AG20443 (cell line): ENCODE measurements at regions not wholly inside any gene's neighbourhood (a gene's known extent, or its start where the extent isn't known, plus 50 kb on each side); places are given as distances from the start of the nearest gene placed in this dataset.

Source experiments
- DNase-seq: peaks from one replicate; pipeline ENCODE4 v3.0.0; 2012; ENCODE audit warnings: low spot score, mixed read lengths

DNA sequence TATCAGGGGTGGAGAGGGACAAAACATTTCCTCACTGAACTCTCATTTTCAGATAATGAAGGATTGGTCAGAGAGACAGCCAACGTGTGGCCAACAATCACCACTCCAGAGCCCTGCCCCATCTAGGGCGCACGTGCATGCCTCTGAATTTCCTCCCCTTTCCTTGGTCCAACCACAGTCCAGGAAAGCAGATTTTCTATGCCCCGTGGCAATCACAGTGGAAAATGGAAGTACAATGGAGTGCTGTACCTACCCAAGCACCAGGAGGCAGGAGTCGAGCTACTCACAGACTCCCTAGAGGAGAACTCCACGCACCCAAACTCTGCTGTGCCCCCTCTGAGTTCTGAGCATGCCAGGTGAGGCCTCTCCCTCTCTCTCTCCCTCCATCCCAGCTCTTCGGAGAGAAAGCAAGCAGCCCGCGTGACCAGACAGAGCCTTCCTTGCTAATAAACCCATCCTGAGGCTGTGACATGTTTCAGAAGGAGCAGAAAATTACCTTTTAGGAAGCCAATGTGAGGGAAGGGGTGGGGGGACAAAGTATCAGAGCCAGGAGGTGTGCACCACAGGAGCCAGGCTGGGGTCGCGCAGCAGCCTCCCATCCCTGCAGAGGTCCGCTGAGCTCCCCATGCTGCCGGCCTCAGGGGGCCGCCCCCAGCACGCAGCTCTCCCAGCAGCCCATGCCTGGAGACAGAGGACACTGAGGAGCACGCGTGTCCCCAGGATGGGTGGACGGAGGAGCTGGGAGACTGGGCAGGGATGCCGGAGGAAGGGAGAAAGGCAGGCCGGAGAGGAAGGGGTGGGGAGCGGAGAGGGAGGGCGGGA, 73.4 kb downstream of the PITPNM2 start:
- no peak for DNase-seq

DNA sequence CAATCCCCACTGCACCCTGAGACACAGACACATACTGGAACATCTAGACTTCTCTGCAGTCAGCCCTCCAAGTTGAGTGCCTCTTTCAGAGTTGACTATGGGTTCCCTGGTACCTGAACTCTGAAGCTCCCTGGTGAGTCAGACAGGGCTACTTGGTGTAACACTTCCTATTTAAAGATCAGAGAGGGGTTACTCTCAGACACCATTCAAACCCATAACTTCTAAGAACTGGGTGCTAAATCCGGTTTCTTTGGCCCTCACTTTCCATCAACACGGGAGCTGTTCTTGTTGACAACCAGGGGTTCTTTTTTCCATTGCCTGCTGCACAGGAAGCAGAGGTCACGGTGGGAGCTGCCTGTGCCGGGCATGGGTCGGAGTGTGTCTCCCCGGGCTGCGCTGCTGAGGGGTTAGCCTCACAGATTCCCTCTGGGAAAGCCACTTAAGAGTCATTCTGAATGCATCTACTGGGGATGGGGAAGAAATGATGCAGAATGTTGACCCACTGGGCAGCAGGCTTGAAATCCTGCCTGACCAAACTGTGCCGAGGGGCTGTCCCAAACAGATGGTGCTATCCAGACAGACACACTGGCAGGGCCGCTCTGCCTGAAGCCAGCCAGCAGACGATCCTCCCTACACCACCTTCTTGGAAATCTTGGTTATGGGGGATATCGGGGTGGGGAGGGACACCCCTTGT, 74.1 kb downstream of the PITPNM2 start:
- no peak for DNase-seq

DNA sequence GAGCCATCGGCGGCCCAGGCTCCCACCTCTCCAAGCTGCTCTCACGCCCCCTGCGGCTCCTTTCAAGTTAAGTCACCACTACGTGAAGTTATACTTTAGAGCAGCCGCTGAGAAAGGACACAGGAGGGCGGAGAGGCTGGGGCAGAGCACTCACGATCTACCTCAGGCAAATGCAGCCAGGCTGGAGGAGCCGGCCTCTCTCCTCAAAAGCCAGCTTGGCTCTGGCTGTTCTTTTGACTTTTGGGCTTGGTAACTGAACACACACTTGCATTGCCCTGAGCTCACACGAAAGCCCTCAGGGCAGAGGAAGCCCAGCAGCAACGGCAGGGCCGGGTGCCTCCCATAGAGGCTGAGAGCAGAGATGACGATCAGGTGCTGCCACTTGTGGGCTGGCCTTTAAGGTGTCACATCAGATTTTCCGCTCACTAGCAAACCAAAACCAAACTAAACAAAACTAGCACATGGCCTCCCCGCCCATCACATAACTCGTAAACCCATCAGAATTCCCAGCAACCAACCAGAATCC, 75.2 kb downstream of the PITPNM2 start:
- no peak for DNase-seq

DNA sequence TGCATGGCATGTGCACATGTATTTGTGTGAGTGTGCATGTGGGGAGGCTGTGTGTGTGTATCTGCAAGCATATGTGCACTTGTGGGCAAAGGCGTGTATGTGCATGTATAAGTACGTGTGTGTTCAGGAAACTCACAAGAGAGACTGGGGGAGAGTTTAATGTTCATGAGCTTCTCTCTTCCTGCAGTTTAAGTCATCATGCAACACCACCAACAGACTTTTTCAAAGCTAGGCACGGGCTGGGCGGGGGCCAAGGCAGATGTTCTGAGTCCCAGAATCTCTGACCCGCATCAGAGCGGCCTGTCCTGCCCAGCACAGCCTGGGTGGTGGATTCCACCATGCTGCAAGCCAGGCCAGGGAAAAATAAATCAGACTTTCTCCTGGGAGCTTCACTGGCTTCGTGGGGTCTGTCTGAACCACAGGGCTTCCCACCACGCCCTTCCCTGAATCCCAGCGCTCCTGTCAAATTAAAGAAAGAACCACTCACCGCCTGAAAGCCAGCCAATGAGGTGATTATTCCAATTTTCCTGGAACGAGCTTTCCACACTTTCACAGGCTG, 75.7 kb downstream of the PITPNM2 start:
- no peak for DNase-seq

DNA sequence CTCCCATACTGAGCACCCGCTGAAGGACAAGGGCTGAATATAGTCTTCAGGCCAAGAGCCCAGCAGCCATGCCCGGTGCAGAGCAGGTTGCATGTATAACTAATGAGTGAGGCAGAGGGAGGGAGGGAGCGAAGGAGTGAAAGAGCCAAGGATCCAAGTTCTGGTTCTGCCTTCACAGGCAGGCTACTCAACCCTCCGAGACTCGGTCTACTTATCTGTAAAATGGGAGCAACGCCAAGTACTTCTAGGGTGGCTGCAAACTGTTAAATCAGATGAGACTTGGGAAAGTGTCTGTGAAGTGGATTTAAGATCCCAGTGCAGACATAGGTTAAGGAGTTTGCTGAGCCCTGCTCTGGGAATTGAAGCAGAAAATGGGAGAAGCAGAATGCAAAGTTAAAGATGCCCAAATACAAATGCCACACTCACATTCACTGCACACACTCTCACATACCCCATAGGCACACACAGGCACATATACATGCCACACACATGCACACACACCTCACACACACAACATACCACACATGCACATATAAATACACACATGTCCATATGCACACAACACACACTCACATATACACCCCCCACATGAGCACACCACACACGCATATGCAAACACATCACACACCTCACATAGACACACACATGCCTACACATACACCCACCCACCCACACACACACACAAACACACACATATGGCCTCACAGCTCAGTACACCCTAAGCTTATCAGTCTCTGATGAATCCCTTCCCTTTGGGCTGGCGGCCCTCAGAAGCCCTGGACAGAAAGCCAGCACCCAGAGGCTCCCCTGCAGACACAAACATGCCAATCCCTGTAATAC, 76.7 kb downstream of the PITPNM2 start:
- no peak for DNase-seq

DNA sequence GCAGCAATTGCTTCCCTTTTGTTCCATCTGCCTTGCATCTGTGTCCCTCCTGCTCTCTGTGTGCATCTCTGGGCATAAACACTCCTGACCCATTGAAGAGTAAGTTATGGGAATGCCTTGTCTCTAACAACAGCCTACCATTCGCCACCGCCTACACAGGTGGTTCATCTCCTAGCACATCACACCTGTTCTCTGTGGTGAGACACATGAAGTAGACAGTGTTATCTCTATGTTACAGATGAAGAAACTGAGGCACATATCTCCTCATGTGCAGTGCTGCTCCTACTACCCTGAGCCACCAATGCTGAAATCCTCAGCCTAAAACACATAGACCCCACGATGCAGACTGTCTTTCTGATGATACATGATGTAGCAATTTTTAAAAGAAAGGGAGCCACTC, 77.6 kb downstream of the PITPNM2 start:
- no peak for DNase-seq

DNA sequence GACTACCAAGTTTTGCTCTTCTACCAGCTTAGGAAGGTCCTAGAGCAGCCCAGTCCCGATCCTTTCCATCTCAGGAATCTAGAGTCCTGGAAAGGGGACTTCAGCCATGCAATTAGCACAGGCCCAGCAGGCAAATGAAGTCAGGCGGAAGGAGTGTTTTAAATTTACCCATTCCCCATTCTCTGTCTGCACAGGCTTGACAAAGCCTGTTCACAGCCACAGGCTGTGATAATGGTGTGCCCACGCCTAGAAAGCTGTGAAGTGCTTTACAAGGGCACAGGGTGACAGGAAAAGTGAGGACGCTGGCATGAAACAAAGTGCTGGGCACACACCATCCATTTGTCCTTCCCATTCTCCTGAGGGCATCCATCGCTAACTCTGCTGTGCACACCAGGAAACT, 79.0 kb downstream of the PITPNM2 start:
- no peak for DNase-seq

DNA sequence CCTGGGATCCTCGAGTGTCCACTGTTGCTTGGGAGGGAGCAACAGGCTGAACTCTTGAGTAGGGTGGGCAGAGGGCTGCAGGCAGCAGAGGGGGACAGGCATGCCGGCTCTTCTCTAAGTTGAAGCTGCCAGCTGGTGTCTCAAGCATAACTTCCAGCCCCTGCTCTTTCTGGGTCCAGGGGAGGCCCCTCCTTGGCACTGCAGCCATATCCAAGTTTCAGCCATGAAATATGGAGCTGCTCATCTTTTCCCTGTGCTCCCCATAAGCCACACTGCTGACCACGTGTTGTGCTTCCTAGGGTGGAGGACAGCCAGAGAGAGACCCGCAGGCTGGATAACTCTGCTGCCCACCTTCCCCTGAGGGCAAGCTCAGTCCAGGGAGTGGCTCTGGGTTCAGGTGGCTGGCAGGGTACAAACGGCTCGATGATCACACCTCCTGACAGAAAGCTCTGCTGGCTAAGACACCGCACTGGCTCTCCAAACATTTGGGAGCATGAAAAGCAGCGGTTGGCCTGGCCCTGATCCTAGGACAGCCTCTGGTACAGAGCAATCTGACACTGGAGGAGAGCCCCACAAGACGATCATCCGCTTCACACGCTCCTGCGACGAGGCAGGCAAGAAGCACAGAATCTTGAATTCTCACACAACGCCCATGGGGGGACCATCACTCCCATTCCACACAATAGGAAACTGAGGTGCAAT, 79.6 kb downstream of the PITPNM2 start:
- peak; percentile 40 for DNase-seq

DNA sequence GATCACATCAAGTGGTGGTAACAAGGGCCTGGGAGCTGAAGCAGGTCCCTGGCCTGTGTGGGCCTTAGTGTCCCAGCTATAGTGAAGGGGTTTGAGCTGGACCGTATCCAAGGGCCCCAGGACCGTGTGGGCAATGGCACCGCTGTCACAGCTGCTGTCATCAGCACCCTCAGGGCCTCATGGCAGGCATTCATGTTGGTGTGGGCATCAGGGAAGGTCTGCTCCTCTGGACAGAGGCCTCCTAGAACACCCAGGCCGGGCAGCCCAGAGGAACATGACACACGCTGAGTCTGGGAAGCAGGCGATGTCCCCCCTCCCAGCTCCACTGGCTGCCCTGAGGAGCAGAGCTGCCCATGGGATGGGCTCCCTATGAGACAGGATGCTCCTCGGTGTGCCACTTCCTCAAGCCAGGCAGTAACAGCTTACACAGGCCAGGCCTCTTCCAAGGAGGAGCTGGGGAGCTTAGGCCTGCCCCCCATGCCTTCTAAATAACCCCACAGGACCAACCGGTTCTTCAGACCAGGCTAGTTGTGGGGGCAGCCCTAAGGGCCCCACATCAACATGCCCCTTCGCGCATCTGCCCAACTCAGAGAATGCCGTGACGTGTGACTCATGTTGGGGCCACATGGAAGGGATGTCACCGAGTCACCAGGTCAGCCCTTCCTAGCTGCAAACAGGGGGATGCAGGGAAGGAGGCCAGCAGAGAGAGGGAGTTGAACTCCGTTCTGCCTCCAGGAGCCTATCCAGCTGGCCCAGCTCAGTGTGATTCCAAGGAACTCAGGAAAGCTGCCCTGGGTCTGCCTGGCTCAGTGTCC, 80.4 kb downstream of the PITPNM2 start:
- DNase-seq: no peak

DNA sequence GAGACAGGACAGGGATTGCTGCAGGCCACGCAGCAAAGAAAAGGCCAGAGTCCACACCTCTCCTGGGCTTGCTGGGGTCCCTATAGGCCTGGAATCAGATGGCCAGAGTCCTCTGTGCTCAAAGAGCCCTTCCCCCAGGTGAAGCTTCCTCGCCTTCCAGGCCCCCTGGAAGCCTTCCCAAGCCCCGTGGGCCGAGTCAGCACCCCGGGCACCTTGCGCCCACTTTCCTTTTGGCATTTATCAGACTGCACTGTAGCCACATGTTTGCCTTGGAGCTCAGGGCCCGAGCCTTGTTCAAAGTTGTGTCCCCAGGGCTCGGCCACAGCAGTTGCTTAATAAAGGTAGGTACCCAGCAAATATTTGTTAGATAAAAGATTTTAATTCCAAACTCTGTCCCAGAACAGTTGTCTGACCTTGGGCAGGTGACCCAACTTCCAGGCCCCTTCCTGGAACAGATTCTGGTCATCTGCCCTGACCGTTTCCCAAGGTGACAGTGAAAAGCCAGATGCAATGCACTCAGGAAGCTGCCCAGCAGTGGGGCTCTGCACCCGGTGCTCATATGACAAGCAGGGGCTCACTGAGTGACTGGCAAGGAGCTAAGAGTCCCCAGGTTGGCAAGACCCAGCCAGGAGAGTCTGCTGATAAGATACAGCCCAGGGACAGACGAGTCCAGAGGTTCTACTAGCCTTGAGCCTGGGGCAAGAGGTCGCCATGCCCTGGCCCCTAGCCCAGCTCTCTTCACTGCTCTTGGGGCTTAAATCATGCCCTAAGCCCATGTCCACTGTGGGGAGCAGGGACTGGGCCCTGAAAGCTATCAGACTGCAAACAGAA, 81.2 kb downstream of the PITPNM2 start:
- no peak for DNase-seq

DNA sequence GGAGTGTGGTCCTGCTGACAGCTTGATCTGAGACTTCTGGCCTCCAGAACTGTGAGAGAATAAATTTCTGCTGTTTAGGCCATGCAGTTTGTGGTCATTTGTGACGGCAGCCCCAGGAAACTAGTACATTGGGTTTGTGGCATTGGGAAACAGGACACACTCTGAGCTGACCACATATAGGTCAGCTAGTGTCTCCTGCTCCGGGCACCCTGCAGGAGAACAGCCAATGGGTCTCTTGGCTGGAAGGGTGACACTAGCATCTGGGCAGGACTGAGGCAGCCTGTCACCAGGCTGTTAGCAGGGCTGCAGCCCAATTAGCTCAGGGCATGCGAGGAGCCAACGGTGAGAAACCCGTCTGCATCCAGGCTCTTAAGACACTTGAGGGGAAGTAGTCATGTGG, 83.2 kb downstream of the PITPNM2 start:
- no peak for DNase-seq

DNA sequence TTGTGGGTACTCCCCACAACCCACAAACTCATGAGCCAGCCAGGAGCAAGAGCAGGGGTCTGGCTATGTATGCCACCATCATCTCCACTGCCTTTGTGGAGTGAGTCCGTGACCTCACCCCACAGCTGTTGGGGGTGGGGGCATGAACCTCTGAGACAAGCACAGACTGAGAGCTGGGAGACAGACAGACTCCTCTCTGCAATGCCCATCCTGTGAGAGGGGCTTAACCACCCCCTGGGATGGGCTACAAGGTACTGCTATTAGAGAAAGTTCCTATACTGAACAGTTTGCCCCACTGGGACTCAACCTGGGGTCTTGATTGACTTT, 84.5 kb downstream of the PITPNM2 start:
- no peak for DNase-seq

DNA sequence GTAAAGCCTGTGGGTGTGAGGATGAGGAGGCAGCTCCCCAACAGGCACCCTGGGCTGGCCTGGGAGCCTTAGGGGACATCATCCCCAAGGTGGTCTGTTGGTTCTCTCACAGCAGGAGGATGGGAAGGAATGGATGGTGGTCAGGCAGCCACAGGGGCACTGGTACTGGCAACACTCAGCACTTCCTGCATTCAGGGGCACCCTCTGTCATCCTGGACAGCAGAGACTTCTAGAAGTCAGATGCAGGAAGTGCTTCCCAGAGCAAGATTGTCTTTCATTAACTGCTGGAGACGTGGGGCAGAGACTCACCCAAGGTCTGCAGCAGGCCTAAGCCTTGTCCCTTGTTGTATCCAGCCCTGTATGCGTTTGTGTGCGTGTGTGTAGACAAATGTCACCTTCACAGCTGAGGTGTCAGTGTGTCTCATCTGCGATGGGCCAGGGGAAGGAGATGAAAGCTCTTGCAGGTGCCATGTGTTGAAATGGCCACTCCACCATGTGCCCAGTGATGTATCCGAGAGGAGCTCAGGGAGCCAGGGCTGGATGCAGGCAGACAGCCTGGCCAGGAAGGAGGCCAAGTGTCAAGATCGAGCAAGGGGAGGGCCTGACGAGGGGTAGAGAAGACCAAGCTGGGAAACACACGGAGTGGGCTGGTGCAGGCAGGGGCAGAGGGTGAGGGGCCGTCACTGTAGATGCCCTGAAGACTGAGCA, 85.1 kb downstream of the PITPNM2 start:
- no peak for DNase-seq

DNA sequence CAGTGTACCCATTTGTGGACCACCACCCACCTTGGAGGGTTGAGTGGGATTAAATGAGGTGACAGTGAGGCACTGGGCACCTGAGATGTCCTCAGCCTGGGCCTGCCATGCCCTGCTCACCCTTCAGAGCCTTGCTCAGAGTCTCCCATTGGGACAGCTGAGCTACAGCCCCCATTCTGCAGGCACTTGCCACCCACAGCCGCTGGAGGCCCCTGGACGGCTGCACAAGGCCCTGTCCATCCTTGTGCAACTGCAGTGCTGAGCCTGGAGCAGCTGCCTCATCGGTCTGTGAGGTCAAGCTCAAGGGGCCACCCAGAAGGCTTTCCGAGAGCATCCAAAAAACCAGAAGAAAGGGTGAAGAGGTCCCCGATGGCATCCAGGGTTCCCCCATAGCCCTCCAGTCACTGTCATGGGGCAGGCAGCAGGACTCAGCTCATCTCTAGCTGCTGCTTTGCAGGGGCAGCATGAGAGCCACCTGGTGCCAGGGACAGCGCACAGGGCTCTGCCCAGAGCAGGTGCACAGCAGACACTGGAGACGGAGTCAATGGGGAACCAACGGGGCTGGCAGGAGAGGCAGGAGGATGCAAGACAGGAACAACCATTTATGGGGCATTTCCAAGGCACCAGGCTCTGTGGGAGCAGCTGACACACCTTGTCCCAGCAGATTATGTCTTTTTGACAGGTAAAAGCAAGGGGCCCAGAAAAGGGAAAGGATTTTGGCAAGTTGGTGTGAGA, 84.6 kb downstream of the ARL6IP4 start:
- DNase-seq: no peak

DNA sequence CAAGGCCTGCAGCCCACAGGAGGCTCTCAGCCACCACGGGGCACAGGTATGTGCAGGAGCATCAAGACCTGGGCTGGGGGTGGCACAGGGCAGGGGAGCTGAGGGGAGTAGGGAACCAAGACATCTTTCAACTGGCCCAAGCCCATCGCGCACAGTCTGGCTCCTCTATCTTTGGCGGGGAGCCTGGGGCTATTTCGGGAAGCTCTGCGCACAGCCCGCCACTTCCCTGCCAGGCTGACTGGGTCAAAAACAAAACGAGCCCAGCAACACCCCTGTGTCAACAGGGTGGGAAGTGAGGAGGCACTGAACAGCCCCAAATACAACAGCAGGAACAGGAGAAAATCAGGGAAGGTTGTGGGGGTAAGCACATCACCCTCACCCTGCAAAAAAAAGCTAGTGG, 83.9 kb downstream of the ARL6IP4 start:
- DNase-seq: no peak

DNA sequence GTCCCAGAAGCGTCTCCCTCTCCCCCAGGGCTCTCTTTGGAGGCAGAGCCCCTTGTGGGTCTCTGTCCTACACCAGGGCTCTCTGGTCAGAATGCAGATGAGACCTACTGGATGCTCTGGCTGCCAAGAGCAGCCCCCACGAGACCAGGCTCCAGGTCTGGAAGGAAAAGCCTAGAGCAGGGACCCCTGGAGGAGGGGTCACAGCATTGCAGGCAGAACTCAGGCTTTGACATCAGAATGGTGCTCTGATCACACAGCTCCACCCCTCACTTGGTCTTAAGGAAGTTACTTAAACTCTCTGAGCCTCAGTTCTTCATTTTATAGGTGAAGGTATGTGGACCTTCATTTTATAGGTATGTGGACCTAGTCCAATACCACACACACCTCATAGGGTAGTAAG, 83.1 kb downstream of the ARL6IP4 start:
- DNase-seq: peak; percentile 34

DNA sequence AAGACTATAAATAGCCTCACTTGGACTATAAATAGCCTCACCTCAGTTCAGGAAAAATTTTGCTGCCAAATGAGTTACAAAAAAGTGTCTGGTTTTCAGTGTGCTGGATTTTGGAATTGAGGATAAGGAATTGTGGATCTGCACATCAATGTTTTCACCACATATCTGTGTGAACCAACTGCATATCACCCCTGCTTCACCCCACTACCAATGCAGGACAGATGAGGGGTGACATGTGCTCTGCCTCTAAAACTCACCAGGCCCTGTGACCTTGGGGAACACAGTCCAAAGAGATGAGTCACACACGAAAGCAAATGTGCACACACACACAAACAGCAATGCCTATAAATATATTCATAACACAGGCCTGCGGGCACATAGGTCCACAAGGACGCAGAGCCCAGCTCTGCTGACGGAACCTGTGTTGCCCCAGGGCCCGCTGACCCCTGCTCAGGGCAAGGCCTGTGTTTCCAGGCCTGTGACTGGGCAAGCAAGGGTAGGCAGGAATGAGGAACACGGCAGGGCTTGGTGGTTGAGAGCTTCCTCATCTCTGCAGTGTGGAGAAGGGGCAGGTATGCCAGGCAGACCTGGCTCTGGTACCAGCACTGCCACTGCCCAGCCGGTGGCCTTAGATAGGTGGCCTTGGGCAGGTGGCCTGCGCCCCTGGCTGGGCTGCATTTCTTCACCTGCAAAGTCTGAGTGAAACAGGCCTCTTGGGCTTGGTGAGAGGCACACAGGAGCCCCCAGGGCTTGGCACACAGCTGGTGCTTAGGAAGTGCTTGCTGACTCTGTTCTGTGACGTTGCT, 82.4 kb downstream of the ARL6IP4 start:
- DNase-seq: peak; percentile 67
